ENCODE measurements at regions not wholly inside any gene's neighbourhood (a gene's known extent, or its start where the extent isn't known, plus 50 kb on each side); places are given as distances from the start of the nearest gene placed in this dataset.
A peak's percentile ranks its signal among the peaks of the same experiment; 100 is the strongest.

DNA sequence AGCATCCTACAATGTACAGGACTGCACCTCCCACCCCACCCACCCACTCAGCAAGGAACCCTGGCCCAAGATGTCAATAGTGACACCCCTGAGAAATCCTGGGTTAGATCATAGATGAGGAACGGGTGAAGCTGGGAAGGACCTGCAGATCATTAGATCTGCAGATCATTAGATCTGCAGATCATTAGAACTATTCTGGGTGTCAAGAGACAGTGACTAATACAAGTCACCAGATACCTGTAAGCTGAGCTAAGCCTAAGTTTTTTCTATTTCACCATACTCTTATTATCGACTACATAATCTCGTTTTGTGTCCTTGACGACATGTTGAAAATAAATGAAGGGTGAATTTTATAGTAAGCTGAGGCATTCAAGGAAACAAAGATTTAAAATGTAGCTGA is 325.7 kb downstream of the DUSP10 start:
- Histone ChIP-seq H3K36me3 (ENCODE audit: control insufficient read depth, insufficient read depth, low read length) (no peaks in the 10 kb centered on the region), H3K4me3 (ENCODE audit: low read depth, low read length) (no peak overlapping the region), H3K27me3 (ENCODE audit: control insufficient read depth, insufficient read depth, low read length) (no peaks in the 10 kb centered on the region)
- POLR2A ChIA-PET = no interaction called here
- TF ChIP-seq, protein P1, sequence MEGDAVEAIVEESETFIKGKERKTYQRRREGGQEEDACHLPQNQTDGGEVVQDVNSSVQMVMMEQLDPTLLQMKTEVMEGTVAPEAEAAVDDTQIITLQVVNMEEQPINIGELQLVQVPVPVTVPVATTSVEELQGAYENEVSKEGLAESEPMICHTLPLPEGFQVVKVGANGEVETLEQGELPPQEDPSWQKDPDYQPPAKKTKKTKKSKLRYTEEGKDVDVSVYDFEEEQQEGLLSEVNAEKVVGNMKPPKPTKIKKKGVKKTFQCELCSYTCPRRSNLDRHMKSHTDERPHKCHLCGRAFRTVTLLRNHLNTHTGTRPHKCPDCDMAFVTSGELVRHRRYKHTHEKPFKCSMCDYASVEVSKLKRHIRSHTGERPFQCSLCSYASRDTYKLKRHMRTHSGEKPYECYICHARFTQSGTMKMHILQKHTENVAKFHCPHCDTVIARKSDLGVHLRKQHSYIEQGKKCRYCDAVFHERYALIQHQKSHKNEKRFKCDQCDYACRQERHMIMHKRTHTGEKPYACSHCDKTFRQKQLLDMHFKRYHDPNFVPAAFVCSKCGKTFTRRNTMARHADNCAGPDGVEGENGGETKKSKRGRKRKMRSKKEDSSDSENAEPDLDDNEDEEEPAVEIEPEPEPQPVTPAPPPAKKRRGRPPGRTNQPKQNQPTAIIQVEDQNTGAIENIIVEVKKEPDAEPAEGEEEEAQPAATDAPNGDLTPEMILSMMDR (IDR thresholded peaks at IDR 0.05; ENCODE audit: insufficient read depth, low read depth, low read length) = no peak
- DNase-seq (ENCODE audit: low read depth) = no peak
- CTCF ChIA-PET = interaction anchor here (1.1 kb wide), 1 partner anchor 15 kb away, joined by 3 read pairs; no protein-coding TSS in a partner anchor

DNA sequence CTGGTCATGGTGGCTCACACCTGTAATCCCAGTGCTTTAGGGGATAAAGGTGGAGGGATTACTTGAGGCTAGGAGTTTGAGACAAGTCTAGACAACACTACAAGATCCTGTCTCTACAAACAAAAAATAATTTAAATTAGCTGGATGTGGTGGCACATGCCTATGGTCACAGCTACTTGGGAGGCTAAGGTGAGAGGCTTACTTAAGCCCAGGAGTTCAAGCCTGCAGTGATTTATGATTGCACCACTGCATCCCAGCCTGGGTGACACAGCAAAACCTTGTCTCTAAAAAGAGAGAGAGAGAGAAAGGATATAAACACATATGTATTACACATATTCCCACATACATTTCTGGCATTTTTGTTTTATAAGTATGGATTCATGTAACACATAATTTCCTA is 325.2 kb downstream of the DUSP10 start:
- no peak overlapping the region for H3K4me3 ChIP-seq (ENCODE audit: low read depth, low read length)
- no peaks in the 10 kb centered on the region for H3K36me3 ChIP-seq (ENCODE audit: control insufficient read depth, insufficient read depth, low read length)
- no peak for DNase-seq (ENCODE audit: low read depth)
- ChIA-PET CTCF (no interaction called here), POLR2A (no interaction called here)
- no peaks in the 10 kb centered on the region for H3K27me3 ChIP-seq (ENCODE audit: control insufficient read depth, insufficient read depth, low read length)
- TF ChIP-seq, protein P1 (IDR thresholded peaks at IDR 0.05; ENCODE audit: insufficient read depth, low read depth, low read length) = no peak

DNA sequence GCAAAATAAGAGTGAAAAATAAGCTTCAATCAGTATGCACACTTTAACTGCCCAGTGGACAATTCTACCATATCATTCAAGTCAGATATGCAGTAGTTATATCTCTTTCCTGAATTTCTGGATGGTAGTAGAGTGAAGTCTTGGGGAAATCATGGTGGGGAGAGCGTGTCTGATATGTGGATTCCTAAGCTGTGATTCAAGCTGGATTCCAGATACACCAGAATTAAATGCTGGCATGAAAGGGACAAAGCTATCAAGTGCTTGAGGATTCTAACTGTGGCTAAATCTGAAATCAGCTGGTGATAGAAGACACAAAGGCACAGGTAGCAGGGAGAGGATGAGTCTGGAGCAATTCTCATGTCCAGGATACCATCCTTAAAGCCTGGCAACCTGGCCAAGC is 323.5 kb downstream of the DUSP10 start:
- Histone ChIP-seq H3K36me3 (ENCODE audit: control insufficient read depth, insufficient read depth, low read length) (no peaks in the 10 kb centered on the region), H3K27me3 (ENCODE audit: control insufficient read depth, insufficient read depth, low read length) (no peaks in the 10 kb centered on the region), H3K4me3 (ENCODE audit: low read depth, low read length) (no peak overlapping the region)
- CTCF ChIA-PET = interaction anchor here (0.9 to 1.3 kb wide), 4 partner anchors 13 to 155 kb away, joined by 3 to 10 read pairs (median 4); no protein-coding TSS in a partner anchor
- no peak for DNase-seq (ENCODE audit: low read depth)
- TF ChIP-seq, protein P1 (IDR thresholded peaks at IDR 0.05; ENCODE audit: insufficient read depth, low read depth, low read length) = no peak
- POLR2A ChIA-PET = interaction anchor here (0.9 kb wide), 1 partner anchor 539 kb away, joined by 4 read pairs; the partner anchor contains the start of gene HLX

DNA sequence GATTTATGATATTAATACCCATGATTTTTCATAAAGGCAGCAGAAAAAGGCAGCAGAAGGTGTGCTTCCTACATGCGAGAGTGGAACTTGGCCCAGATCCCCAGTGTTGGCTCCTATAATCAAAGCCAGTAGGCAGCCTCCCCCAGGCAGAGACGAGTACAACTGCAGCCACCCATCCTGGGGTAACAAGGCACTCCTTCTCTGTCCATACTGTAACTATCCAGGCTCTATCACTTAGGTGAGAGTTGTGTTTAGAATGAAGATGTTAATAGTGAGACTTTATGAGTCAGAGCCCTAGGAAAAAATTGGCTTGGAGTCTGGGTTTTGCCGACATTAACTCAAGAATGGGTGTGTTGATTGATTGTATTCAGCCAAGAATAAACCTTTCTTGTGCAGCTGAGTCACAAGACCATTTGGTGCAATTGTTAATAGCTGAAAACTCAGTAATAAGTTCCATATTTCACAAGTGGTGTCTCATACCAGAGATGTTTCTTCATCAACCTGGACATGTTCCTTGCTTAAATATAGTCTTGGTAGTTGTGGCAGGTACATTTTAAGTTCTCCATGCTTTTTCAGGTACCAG is 322.3 kb downstream of the DUSP10 start:
- peak; percentile 76 for DNase-seq (ENCODE audit: low read depth)
- TF ChIP-seq, protein P1 (IDR thresholded peaks at IDR 0.05; ENCODE audit: insufficient read depth, low read depth, low read length) = no peak
- CTCF ChIA-PET = interaction anchor here (1.0 kb wide), 1 partner anchor 1035 kb away, joined by 3 read pairs; no protein-coding TSS in a partner anchor
- H3K27me3 ChIP-seq (ENCODE audit: control insufficient read depth, insufficient read depth, low read length) = no peaks in the 10 kb centered on the region
- H3K36me3 ChIP-seq (ENCODE audit: control insufficient read depth, insufficient read depth, low read length) = no peaks in the 10 kb centered on the region
- POLR2A ChIA-PET = interaction anchor here (0.6 kb wide), 2 partner anchors 41 to 322 kb away, joined by 3 read pairs; no protein-coding TSS in a partner anchor
- H3K4me3 ChIP-seq (ENCODE audit: low read depth, low read length) = no peak overlapping the region

DNA sequence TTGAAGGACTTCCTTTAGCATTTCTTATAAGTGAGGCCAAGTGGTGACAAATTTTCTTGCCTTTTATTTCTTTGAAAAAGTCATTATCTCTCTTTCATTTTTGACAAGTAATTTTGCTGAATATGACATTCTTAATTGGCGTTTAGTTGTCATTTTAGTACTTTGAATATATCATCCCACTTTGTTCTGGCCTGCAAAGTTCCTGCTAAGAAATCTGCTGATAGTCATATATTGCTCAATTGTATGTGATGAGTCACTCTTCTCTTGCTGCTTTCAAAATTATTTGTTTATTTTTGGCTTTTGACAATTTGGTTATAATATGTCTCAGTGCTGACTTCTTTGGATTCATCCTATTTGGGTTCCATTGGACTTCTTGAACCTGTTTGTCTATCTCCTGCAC is 312.6 kb downstream of the DUSP10 start:
- DNase-seq (ENCODE audit: low read depth) = no peak
- Histone ChIP-seq H3K36me3 (ENCODE audit: control insufficient read depth, insufficient read depth, low read length) (no peaks in the 10 kb centered on the region), H3K4me3 (ENCODE audit: low read depth, low read length) (no peak overlapping the region), H3K27me3 (ENCODE audit: control insufficient read depth, insufficient read depth, low read length) (no peaks in the 10 kb centered on the region)
- TF ChIP-seq, protein P1 (IDR thresholded peaks at IDR 0.05; ENCODE audit: insufficient read depth, low read depth, low read length) = no peak
- ChIA-PET CTCF (interaction anchor here (1.0 to 8.0 kb wide), 4 partner anchors 166 to 622 kb away, joined by 3 to 129 read pairs (median 22); no protein-coding TSS in a partner anchor), POLR2A (no interaction called here)

Measured in BJ (cell line).